ENCODE measurements at regions not wholly inside any gene's neighbourhood (a gene's known extent, or its start where the extent isn't known, plus 50 kb on each side); places are given as distances from the start of the nearest gene placed in this dataset.
"Not testable (repeated sequence)": the region's sequence is repeated elsewhere in the genome, so short reads cannot be mapped to it uniquely, and the experiment has no call there.

DNA sequence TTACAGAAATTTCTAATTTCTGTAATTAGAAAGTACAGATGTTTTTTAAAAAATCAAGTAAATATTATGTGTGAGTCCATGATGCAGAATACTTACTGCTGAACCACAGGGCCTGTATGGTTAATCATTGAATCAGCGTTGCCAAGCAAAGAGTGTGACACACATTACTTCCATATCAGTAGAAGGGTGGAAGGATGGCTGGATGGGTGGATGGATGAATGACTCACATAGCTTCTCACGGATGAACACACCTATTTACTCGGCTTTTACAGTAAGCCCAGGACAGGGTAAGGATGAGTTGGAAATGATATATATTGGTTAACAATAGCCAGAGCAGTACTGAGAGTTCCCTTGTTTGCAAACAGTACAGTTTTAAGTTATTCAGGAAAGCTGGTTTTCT is 495.9 kb upstream of the RBFOX1 start:
- DNase-seq, result no peak

GRCh38 chr16:6835941-6836340 is 496.7 kb upstream of the RBFOX1 start:
- no peak for DNase-seq

GRCh38 chr16:6835516-6835915 is 497.1 kb upstream of the RBFOX1 start:
- DNase-seq, result no peak

DNA sequence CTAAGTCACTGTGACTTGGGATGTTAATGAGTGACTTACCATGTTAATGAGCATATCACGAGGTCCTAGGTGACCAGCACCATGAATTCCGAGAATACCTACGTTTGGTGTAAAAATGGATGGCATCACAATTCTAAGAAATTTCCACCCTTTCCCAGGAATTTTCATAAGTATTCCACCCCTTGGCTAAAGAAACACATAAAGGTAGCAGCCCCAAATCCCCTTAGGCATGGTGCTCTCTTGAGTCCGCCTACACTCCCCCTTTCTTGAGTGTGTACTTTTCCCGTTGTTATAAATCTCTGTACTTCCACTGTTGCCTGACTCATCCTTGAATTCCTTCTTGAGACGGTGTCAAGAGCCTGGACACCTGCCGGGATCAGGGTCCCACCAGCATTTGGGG is 504.0 kb upstream of the RBFOX1 start:
- DNase-seq, result no peak

DNA sequence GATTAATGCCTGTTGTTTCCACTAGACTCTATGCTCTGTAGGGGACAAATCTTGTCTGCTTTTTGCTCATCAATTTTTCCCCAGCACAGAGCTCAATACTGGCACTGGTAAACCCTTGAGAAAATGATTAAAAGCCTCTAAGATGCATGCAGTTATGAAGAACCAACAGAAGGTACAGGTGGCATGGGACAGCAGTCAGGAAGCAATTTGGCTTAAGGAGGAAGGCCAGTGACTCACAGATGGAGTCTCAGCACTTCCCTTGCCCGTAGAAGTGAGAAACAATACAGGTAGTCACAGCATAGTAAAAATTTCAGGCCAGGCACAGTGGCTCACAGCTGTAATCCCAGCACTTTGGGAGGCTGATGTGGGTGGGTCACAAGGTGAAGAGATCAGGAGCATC is 504.7 kb upstream of the RBFOX1 start:
- DNase-seq, result no peak

- no peak for DNase-seq
Measured at GRCh38 chr16:6827267-6827666, 505.4 kb upstream of the RBFOX1 start.

GRCh38 chr16:6822041-6822440 is 510.6 kb upstream of the RBFOX1 start:
- no peak for DNase-seq

GRCh38 chr16:6804461-6804860 is 528.2 kb upstream of the RBFOX1 start:
- DNase-seq, result no peak

GRCh38 chr16:6803176-6803575 is 529.5 kb upstream of the RBFOX1 start:
- DNase-seq, result no peak

DNA sequence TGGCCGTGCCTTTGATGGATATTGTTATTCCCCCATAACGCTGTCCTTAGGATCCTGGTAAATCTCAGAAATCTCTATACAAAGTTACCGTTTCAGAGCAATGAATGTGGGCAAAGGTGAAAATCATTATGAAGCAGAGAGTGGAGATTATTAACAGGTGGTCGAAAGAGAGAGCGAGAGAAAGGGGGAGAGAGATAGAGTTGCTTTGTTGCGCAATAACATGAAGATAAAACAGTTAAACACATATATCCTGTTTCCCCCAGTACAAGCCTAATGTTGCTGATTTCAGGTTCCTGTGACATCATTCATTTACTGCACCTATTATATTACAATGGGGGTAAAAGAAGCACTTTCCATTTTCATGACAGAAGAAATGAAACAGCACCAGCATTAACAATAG is 535.4 kb upstream of the RBFOX1 start:
- DNase-seq, result no peak

DNA sequence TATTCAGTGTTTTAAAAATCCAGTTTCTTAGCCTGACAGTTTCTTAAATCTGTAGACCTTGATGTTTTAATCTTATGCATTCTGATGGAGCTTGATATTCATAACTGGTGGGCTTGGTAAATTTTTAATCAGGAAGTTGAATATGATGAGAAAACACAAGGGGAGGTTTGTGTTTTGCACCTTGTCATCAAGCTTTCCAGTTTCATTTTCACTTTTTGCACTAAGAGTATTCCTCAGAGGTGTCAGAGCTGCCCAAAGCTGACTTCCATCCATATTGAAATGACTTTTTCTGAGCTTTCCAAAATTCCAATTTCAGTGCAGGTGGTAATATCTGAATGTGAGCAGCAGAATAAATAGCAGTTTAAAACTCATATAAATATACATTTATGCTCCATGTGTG is 555.0 kb upstream of the RBFOX1 start:
- DNase-seq, result no peak

DNA sequence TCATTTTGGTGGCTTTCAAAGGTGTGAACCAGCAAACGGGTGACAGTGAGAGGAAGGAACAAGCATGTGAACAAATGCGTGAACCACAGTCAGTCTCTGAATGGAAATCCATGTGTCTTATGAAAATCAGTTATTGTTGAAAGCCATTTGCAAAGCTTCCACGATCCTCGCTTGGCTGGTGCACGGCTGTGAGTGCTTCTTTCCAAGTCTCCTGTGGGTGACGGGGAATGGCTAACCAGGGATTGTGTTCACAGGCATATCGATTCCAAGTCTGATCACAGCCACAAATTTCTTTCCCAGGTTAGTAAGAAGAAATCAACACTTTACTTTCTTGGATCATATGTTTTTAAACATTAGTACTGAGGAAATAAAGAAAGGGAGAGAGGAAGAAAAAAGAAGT is 556.9 kb upstream of the RBFOX1 start:
- no peak for DNase-seq

- DNase-seq, result no peak
Measured at GRCh38 chr16:6771956-6772355, 560.7 kb upstream of the RBFOX1 start.

- no peak for DNase-seq
Measured at GRCh38 chr16:6753553-6753952, 579.1 kb upstream of the RBFOX1 start.

GRCh38 chr16:6751191-6751590 is 581.5 kb upstream of the RBFOX1 start:
- no peak for DNase-seq

DNA sequence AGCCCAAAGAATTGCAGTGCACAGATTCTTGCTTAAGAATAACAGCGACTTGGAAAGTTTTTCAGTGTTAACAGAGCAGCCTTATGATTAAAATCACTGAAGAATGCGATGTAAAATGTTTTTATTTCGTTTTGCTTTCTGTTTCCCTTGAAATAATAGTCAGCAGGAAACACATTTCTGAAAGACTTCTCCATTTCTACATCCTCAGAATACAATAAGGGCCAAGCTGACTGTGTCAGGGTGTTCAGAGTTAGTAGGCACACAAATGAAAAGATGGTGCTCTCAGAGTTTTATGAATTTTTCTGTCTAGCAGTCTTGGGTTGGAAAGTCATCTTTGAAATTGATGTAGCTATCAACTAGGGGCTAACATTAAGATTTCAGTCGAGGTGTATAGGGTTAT is 582.9 kb upstream of the RBFOX1 start:
- DNase-seq, result no peak

- not testable (repeated sequence) for DNase-seq
Measured at GRCh38 chr16:6736302-6736701, 596.3 kb upstream of the RBFOX1 start.

DNA sequence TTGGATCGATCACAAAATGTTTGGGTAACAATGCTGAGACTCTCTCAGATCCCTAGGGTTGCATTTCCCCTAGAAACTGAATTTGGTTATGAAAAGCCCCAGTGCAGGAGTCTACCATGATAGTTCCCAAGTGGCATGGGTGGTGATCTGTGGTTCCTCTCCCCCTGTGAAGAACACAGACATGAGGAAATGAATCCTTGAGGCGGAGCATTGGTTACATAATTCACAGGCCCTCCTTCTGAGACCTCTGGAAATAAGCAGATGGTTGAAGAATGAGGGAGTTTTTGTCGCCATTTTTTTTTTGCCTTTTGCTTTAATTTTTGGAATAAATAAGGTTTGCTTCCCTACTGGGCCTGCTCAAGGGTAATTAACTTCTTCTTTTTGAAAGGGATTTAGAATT is 597.0 kb upstream of the RBFOX1 start:
- DNase-seq, result no peak

DNA sequence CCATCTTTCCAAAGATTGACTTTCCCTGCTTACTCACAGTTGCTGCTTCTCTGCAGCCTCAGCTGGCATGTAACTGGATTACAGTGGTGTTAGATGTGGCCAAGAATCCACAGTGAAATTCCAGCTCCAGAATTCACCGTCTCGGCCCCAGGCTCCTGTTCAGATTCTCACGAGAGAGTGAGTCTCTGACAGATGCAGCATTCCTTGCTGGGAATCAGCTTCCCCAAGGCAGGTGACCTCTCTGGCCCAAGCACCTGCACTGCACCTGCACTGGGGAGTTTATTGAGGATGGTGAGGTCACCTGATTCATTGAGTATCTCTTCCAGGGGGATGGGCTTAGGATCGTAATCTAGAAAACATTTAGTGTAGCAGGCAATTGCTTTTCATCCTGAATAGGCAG is 600.5 kb upstream of the RBFOX1 start:
- no peak for DNase-seq

- DNase-seq, result no peak
Measured at GRCh38 chr16:6728381-6728780, 604.3 kb upstream of the RBFOX1 start.

GRCh38 chr16:6726621-6727020 is 606.0 kb upstream of the RBFOX1 start:
- DNase-seq, result no peak

DNA sequence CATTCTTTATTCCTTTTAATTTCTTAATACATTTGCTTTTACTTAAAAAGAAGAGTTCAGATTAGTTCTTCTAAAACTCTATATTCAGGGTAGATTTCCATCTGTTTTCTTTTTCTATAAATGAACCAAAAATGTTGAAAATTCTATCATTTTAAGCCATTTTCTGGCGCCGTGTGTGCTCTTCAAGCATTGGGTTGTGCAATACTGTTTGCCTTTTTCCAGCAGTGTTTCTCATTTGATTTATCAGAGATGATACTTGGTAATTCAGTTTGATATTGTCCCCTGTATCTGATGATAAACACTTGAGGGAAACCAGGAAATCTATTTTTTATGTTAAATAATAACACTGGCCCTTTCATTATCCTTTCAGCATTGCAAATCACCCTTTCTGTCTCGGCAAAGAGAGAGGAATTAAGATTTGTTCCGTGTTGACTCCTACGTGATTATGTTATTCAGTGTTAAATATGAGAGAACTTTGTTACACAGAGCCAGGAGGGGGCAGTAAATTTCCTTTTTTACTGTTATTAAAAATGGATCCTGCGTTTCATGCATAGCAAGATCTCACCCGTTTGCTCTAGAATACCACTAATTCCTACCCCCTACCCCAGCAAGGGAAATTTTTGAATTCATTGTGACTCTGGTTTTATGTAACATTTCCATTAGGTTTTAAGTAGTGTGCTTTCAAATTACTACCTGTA is 606.9 kb upstream of the RBFOX1 start:
- DNase-seq, result no peak

- DNase-seq, result not testable (repeated sequence)
Measured at GRCh38 chr16:6725206-6725605, 607.4 kb upstream of the RBFOX1 start.

DNA sequence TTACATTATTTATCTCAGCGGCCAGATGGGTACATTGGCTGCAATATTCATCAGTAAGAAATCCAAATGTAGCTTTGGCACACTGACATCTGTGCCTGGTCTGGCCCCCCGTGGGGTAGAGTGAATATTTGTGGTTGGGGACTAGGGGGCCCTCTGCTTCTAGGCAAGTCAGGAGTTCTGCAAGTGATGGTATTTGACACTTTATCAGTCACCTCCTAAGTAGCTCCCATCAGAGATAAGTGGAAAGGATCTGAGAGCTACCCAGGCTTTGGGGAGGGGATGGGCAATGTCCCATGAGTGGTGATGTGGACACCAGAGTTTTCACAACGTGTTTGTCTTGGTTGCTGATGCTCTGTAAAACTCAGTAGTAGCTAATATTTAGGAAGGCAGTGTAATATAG is 609.9 kb upstream of the RBFOX1 start:
- no peak for DNase-seq

DNA sequence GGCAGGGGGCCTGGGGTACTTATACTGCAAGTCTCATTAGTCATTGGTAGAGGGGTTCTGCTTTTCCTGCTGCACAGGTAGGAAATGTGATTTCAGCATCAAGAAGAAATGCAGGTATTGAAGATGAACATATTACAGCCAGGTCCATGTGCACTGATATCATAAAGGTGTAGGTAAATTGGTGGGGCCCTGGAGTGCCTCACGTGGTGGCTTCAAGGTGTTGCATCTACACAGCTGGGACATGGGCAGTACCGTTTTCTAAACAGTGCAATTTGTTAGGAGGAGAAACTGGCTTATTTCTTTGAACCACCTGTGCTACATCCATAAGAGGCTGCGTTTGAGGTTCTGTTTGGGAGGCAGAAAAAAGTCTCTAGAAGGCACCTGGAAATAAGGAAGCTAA is 618.1 kb upstream of the RBFOX1 start:
- DNase-seq, result no peak

DNA sequence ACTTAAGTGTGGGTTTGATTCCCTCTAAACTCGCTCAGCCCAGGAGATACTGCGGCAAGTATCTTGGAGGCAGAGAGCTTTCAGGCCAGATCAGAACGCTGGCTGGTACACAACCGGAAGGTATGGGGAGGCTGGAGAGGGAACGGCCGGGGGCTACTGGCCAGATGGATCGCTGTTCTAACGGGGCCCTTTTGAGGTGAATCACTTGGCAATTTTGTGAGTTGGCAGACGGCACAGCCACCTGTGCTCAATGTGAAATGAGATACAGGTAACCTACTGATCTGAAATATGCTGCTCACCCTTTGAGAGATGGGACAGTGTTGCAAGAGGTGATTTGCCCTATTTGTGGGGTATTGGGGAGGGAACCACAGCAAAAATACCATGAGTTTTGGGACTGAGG is 622.9 kb upstream of the RBFOX1 start:
- DNase-seq, result no peak

Measured in activated effector memory CD4-positive, alpha-beta T cell treated with anti-CD3 and anti-CD28 coated beads, Interleukin-2, amount 50 U/mL, for 16 hours (primary cell).